Right forelimb (tissue), 1 donor: ENCODE measurements at regions not wholly inside any gene's neighbourhood (a gene's known extent, or its start where the extent isn't known, plus 50 kb on each side); places are given as distances from the start of the nearest gene placed in this dataset.
"Not testable (repeated sequence)": the region's sequence is repeated elsewhere in the genome, so short reads cannot be mapped to it uniquely, and the experiment has no call there.

ENCODE experiments used
- DNase-seq: peaks from one replicate; pipeline ENCODE4 v3.0.0-alpha.2; 2018

DNA sequence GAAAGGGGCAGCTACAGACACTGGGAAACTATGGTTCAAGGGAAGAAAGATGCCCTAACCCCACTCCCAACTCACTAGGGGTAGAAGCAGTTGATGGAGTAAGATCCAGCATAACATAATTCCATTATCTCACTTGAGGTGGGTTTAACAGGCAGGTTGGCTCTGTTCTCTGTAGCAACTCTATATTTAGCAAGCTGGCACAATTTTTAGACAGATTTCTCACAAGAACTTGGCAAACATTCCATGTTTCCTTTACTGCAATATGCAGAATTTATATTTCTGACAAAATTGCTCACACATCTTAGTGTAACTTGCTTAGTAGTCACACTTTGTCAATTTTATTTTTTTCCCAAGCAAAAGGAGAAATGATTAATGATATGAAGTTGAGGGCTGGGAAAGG is 475.4 kb downstream of the RMST start:
- no peak for DNase-seq

GRCh38 chr12:97939156-97939555 is 476.6 kb downstream of the RMST start:
- no peak for DNase-seq

- DNase-seq = no peak
Measured at GRCh38 chr12:97940105-97940504, 477.5 kb downstream of the RMST start.

DNA sequence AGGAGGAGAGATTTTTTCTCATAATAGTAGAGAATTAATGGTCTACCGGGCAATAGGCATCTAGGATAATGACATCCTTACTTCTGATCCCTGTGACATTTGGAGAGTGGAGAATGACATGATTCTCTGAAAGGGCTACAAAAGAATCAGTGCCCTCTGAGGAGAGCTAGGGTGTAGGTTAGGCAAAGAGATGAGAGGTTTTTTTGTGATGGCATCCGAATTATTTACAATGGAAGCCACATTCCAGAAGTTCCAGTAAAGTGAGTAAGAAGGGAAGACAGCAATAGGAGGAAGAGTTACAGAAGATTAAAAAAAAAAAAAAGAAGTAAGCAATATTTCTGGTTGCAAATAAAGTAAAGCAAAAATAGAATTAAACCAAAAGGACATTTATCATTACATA is 478.0 kb downstream of the RMST start:
- no peak for DNase-seq

- DNase-seq = no peak
Measured at GRCh38 chr12:97941686-97942354, 479.2 kb downstream of the RMST start.

- DNase-seq = no peak
Measured at GRCh38 chr12:97943359-97943758, 480.8 kb downstream of the RMST start.

GRCh38 chr12:97944576-97944975 is 482.0 kb downstream of the RMST start:
- DNase-seq = no peak

DNA sequence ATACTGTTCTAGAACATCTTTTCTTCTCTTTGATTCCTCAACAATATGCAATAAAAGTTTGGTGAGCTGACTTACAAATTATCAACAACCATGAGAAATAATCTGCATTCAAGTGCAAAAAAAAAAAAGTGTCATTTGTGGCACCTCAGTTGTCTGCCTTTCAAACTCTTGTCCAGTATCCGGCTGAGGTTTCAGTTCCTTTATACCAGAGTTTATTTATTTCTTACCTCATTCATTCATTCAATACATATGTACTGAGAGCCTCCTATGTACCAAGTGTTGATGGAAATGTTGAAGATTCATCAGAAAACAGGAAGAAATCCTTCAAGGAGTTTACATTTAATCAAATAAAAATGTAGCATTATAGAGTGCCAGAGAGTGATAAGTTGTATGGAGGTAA is 484.1 kb downstream of the RMST start:
- no peak for DNase-seq

GRCh38 chr12:97948591-97948990 is 486.0 kb downstream of the RMST start:
- DNase-seq = no peak

- no peak for DNase-seq
Measured at GRCh38 chr12:97951239-97951638, 488.6 kb downstream of the RMST start.

- no peak for DNase-seq
Measured at GRCh38 chr12:97951717-97952116, 489.1 kb downstream of the RMST start.

- no peak for DNase-seq
Measured at GRCh38 chr12:97957109-97957508, 494.5 kb downstream of the RMST start.

- no peak for DNase-seq
Measured at GRCh38 chr12:97960225-97960624, 497.6 kb downstream of the RMST start.

DNA sequence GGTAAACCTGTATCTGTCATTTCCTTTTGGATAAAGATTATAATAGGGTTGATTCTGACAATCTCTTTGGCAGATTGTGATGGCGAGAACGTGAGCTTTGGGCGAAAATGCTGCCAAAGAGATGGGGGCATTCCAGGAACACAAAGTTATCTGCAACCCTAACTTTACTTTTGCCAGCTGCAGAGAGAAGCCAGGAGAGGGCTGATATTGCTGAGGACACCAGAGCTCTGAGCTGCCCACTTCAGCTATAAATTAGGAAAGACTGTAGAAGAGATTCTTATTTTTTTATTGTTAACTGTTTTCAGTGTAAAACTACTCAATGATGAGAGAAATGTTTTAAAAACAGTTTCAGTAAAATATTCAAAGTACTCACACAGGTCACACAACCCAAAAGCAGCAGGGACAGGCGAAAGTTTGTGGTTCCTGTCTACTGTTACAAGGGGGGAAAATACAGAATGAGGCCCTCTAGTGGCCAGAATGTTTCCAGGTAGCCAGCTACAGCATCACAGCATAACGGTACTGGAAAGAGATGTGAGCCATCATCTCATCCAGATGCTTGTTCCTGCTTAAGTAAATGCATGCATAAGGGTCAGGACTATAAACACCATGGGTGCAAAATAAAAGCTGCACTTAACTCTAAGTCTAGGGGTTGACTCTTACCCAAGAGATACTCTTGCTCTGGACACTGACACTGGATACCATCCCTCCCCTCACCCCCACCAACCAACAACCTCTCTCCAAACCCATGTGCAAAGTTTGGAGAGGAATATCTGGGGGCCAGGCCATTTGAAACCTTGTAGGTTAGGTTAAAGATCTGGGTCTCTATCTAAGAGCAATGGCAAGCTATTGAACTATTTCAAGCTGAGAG is 498.4 kb downstream of the RMST start:
- DNase-seq = no peak

GRCh38 chr12:97967831-97968230 is 505.2 kb downstream of the RMST start:
- no peak for DNase-seq

- DNase-seq = no peak
Measured at GRCh38 chr12:97968641-97969197, 506.1 kb downstream of the RMST start.

DNA sequence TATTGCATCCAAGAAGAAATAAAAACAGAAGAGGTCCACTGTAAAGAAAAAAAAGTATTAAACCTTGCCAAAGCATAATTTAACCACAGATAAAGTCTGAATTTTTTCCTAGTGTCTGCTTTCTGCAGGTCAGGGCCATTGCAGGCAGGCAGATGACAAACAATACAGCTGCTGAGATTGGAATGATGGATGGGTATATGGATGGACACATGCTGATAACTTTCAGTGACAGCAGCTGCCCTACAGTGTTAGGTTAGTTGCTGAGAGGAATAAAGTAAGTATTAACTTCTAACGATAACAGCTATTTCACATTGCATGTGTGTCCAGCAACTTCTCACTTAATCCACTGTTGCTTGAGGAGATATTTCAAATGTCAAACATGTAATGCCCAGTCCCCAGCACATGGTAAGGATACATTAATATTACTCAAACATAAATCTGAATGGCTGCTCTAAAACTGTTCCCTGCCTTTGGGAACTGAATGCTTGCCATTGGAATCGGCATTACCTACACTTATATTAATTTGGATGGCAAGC is 515.3 kb downstream of the RMST start:
- DNase-seq = no peak

GRCh38 chr12:97982684-97983083 is 520.1 kb downstream of the RMST start:
- no peak for DNase-seq

GRCh38 chr12:97983796-97984195 is 521.2 kb downstream of the RMST start:
- no peak for DNase-seq

- no peak for DNase-seq
Measured at GRCh38 chr12:97984436-97984835, 521.8 kb downstream of the RMST start.

GRCh38 chr12:97984974-97985580 is 522.5 kb downstream of the RMST start:
- no peak for DNase-seq

DNA sequence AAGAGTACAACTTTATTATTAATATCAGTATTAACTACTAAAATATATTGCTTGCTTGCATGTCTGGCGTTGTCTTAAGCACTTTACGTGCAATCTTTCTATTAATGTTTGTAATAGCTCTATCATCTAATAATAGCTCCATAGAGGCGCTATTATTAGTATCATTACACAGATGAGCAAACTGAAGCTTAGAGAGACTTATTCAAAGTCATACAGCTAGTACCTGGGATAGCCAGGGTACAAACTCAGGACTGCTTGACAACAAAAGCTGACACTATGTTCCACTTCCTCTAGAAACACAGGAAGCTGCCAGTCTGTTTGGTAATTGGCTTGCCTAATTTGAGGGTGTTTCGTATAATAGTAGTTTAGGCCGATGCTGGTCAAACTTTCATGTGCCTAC is 523.2 kb downstream of the RMST start:
- no peak for DNase-seq

DNA sequence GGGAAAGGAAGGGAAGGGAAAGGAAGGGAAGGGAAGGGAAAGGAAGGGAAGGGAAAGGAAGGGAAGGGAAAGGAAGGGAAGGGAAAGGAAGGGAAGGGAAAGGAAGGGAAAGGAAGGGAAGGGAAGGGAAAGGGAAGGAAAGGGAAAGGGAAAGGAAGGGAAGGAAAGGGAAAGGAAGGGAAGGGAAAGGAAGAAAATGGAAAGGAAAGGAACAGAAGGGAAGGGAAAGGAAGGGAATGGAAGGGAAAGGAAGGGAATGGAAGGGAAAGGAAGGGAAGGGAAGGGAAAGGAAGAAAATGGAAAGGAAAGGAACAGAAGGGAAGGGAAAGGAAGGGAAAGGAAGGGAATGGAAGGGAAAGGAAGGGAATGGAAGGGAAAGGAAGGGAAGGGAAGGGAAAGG is 526.0 kb downstream of the RMST start:
- DNase-seq = not testable (repeated sequence)
